Pulmonary artery endothelial cell (primary cell): ENCODE measurements at regions not wholly inside any gene's neighbourhood (a gene's known extent, or its start where the extent isn't known, plus 50 kb on each side); places are given as distances from the start of the nearest gene placed in this dataset.

ENCODE experiments used
- DNase-seq: peaks from one replicate; pipeline ENCODE4 v3.0.0-alpha.2; 2011; ENCODE audit warnings: low read depth, low spot score

- no peak for DNase-seq
Observed at GRCh38 chr2:41393621-41394020, 654.2 kb upstream of the PKDCC start.

GRCh38 chr2:41394541-41394940 lies 653.3 kb upstream of the PKDCC start:
- DNase-seq = no peak

- DNase-seq = no peak
Observed at GRCh38 chr2:41395692-41396091, 652.1 kb upstream of the PKDCC start.

GRCh38 chr2:41399437-41400087 lies 648.3 kb upstream of the PKDCC start:
- no peak for DNase-seq

- no peak for DNase-seq
Observed at GRCh38 chr2:41400088-41400665, 647.6 kb upstream of the PKDCC start.

- no peak for DNase-seq
Observed at GRCh38 chr2:41405441-41405840, 642.4 kb upstream of the PKDCC start.

GRCh38 chr2:41409328-41409727 lies 638.5 kb upstream of the PKDCC start:
- DNase-seq = no peak

- no peak for DNase-seq
Observed at GRCh38 chr2:41410011-41410410, 637.8 kb upstream of the PKDCC start.

- DNase-seq = no peak
Observed at GRCh38 chr2:41413813-41414485, 633.9 kb upstream of the PKDCC start.

- DNase-seq = no peak
Observed at GRCh38 chr2:41414486-41415230, 633.2 kb upstream of the PKDCC start.

- DNase-seq = no peak
Observed at GRCh38 chr2:41417511-41417910, 630.3 kb upstream of the PKDCC start.

- no peak for DNase-seq
Observed at GRCh38 chr2:41420219-41420618, 627.6 kb upstream of the PKDCC start.

- no peak for DNase-seq
Observed at GRCh38 chr2:41420872-41421271, 626.9 kb upstream of the PKDCC start.

- DNase-seq = no peak
Observed at GRCh38 chr2:41431756-41432155, 616.1 kb upstream of the PKDCC start.

GRCh38 chr2:41432459-41432858 lies 615.4 kb upstream of the PKDCC start:
- no peak for DNase-seq

GRCh38 chr2:41434991-41435390 lies 612.8 kb upstream of the PKDCC start:
- no peak for DNase-seq

- no peak for DNase-seq
Observed at GRCh38 chr2:41441958-41442357, 605.9 kb upstream of the PKDCC start.

GRCh38 chr2:41445865-41446264 lies 602.0 kb upstream of the PKDCC start:
- DNase-seq = no peak

- DNase-seq = no peak
Observed at GRCh38 chr2:41446266-41446665, 601.6 kb upstream of the PKDCC start.

GRCh38 chr2:41448221-41448620 lies 599.6 kb upstream of the PKDCC start:
- DNase-seq = no peak

- no peak for DNase-seq
Observed at GRCh38 chr2:41457026-41457425, 590.8 kb upstream of the PKDCC start.

GRCh38 chr2:41460661-41461060 lies 587.2 kb upstream of the PKDCC start:
- no peak for DNase-seq
